Neural cell (in vitro differentiated cells): ENCODE measurements at regions not wholly inside any gene's neighbourhood (a gene's known extent, or its start where the extent isn't known, plus 50 kb on each side); places are given as distances from the start of the nearest gene placed in this dataset.

Experiments
- H2AFZ ChIP-seq: fragments of 200-600, 300-800 bp; sonication (generic), shearing (Covaris generic); 2 replicates; pipeline ENCODE4 v1.6.0; 2014; ENCODE audit warnings: low read depth, mild to moderate bottlenecking, antibody characterized with exemption, low read length, moderate library complexity
- H3F3A ChIP-seq: fragments of 200-600 bp; shearing (Covaris generic); 2 replicates; pipeline ENCODE4 v1.6.1; 2016; ENCODE audit warnings: mild to moderate bottlenecking, moderate library complexity, mixed read lengths, antibody characterized with exemption, low read length; ENCODE audit not compliant: insufficient read depth, poor library complexity, severe bottlenecking
- H3K27ac ChIP-seq: fragments of 200-600, 300-800 bp; sonication (generic), shearing (Covaris generic); 2 replicates; pipeline ENCODE4 v1.5.1; 2014; ENCODE audit warnings: mild to moderate bottlenecking, low read length, moderate library complexity
- H3K27me3 ChIP-seq: fragments of 300-800, 200-600 bp; sonication (generic), shearing (Covaris generic); 2 replicates; pipeline ENCODE4 v1.6.0; 2014; ENCODE audit warnings: mild to moderate bottlenecking, low read depth, low read length, moderate library complexity; ENCODE audit not compliant: insufficient read depth
- H3K36me3 ChIP-seq: fragments of 300-800, 200-600 bp; sonication (generic), shearing (Covaris generic); 2 replicates; pipeline ENCODE4 v1.5.1; 2014; ENCODE audit warnings: mild to moderate bottlenecking, antibody characterized with exemption, low read length, moderate library complexity; ENCODE audit not compliant: insufficient read depth
- H3K4me2 ChIP-seq: fragments of 300-800, 200-600 bp; sonication (generic), shearing (Covaris generic); 2 replicates; pipeline ENCODE4 v1.6.0; 2014; ENCODE audit warnings: mild to moderate bottlenecking, low read length
- H3K4me3 ChIP-seq: fragments of 300-800, 200-600 bp; sonication (generic), shearing (Covaris generic); 2 replicates; pipeline ENCODE4 v1.5.1; 2014; ENCODE audit warnings: mild to moderate bottlenecking, low read length, moderate library complexity
- H3K79me2 ChIP-seq: fragments of 200-600 bp; shearing (Covaris generic); replicated peaks from 2 replicates; pipeline ENCODE4 v1.6.0; 2014; ENCODE audit warnings: mild to moderate bottlenecking, low read length, moderate library complexity; ENCODE audit not compliant: insufficient read depth
- H3K9ac ChIP-seq: fragments of 300-800, 200-600 bp; sonication (generic), shearing (Covaris generic); 2 replicates; pipeline ENCODE4 v1.6.1; 2016; ENCODE audit warnings: mild to moderate bottlenecking, low read length, mixed read lengths
- H3K9me2 ChIP-seq: fragments of 200-600 bp; shearing (Covaris generic); 2 replicates; pipeline ENCODE4 v1.6.1; 2016; ENCODE audit warnings: mild to moderate bottlenecking, low read length, mixed read lengths; ENCODE audit not compliant: insufficient read depth
- H3K9me3 ChIP-seq: fragments of 200-600, 300-800 bp; sonication (generic), shearing (Covaris generic); 2 replicates; pipeline ENCODE4 v1.6.1; 2016; ENCODE audit warnings: mild to moderate bottlenecking, mixed run types, low read length, moderate library complexity, mixed read lengths
- H4K20me1 ChIP-seq: fragments of 200-600 bp; shearing (Covaris generic); 2 replicates; pipeline ENCODE4 v1.6.1; 2016; ENCODE audit warnings: mild to moderate bottlenecking, mixed run types; ENCODE audit not compliant: insufficient read depth
- EP300 ChIP-seq: fragments of 450-650 bp; conservative IDR thresholded peaks from 2 replicates; pipeline ENCODE4 v1.6.1; 2014; ENCODE audit warnings: antibody characterized with exemption, mild to moderate bottlenecking, moderate library complexity; ENCODE audit not compliant: poor library complexity, severe bottlenecking
- EZH2 ChIP-seq: fragments of 200-600, 300-800 bp; shearing (Covaris generic), sonication (generic); IDR thresholded peaks from 2 replicates; pipeline ENCODE4 v1.6.1; 2014; ENCODE audit warnings: antibody characterized with exemption, low read length, borderline replicate concordance, mild to moderate bottlenecking; ENCODE audit not compliant: insufficient read depth, poor library complexity, severe bottlenecking
- MXI1 ChIP-seq: fragments of 450-650 bp; conservative IDR thresholded peaks from 2 replicates; pipeline ENCODE4 v1.6.1; 2014; ENCODE audit warnings: antibody characterized with exemption, mild to moderate bottlenecking; ENCODE audit not compliant: poor library complexity, severe bottlenecking
- POLR2AphosphoS5 ChIP-seq: IDR thresholded peaks from 2 replicates; pipeline ENCODE4 v1.6.1; 2012
- RAD21 ChIP-seq: fragments of 450-650 bp; conservative IDR thresholded peaks from 2 replicates; pipeline ENCODE4 v1.6.1; 2014; ENCODE audit warnings: antibody characterized with exemption, mild to moderate bottlenecking, moderate library complexity
- SMC3 ChIP-seq: fragments of 450-650 bp; conservative IDR thresholded peaks from 2 replicates; pipeline ENCODE4 v1.6.1; 2014; ENCODE audit warnings: antibody characterized with exemption, mild to moderate bottlenecking, moderate library complexity; ENCODE audit not compliant: poor library complexity
- TAF1 ChIP-seq: IDR thresholded peaks from 2 replicates; pipeline ENCODE4 v1.6.1; 2012; ENCODE audit warnings: low read depth
- TF ChIP-seq, protein P1 (sequence below): fragments of 450-650 bp; IDR thresholded peaks from 2 replicates; pipeline ENCODE4 v1.5.1; 2014; ENCODE audit warnings: antibody characterized with exemption, mild to moderate bottlenecking, moderate library complexity; ENCODE audit not compliant: poor library complexity, severe bottlenecking
- TF ChIP-seq, protein P2 (sequence below): IDR thresholded peaks from 2 replicates; pipeline ENCODE4 v1.6.1; 2012; ENCODE audit warnings: borderline replicate concordance

DNA sequence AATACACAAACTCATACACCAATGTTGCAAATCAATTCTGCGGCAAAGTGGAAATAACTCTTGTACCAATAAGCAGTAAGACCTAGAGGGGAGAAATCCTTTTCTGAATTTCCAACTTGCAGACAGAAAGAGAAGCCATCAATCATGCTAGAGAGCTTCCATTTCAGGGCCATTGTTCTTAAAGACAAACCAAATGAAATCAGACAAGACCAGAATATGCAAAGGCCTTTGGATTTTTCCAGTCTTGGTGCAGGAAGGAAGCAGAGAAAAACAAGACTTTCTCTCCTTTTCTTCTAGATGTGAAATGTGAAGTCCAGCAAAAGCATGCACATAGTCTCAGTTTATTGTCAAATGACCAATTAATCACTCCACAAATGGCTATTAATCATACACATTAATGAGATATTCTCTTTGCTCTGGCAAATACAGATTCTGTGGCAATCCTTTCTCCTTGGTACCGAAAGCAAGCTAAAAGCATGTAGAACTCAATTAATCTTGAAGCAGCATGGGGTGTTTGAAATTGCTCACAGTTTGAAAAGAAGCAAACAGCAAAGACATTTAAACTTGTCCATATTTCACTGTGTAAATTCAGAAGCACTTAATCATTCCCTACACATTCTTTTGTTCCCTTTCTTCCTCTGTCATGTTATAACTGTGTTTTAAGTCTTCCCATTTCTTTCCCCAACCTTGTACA, 466.1 kb downstream of the GPAT3 start:
- H4K20me1 ChIP-seq: no peaks in the 10 kb centered on the region
- H3K4me2 ChIP-seq: no peak overlapping the region
- H3K9me3 ChIP-seq: no peaks in the 10 kb centered on the region
- H3F3A ChIP-seq: no peaks in the 10 kb centered on the region
- H3K9ac ChIP-seq: no peak overlapping the region
- no peaks in the 10 kb centered on the region for H3K79me2 ChIP-seq
- no peaks in the 10 kb centered on the region for H3K36me3 ChIP-seq
- TF ChIP-seq SMC3: no peak
- TF ChIP-seq, protein P1, sequence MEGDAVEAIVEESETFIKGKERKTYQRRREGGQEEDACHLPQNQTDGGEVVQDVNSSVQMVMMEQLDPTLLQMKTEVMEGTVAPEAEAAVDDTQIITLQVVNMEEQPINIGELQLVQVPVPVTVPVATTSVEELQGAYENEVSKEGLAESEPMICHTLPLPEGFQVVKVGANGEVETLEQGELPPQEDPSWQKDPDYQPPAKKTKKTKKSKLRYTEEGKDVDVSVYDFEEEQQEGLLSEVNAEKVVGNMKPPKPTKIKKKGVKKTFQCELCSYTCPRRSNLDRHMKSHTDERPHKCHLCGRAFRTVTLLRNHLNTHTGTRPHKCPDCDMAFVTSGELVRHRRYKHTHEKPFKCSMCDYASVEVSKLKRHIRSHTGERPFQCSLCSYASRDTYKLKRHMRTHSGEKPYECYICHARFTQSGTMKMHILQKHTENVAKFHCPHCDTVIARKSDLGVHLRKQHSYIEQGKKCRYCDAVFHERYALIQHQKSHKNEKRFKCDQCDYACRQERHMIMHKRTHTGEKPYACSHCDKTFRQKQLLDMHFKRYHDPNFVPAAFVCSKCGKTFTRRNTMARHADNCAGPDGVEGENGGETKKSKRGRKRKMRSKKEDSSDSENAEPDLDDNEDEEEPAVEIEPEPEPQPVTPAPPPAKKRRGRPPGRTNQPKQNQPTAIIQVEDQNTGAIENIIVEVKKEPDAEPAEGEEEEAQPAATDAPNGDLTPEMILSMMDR: no peak
- TF ChIP-seq MXI1: no peak
- TF ChIP-seq EP300: no peak
- TF ChIP-seq, protein P2, sequence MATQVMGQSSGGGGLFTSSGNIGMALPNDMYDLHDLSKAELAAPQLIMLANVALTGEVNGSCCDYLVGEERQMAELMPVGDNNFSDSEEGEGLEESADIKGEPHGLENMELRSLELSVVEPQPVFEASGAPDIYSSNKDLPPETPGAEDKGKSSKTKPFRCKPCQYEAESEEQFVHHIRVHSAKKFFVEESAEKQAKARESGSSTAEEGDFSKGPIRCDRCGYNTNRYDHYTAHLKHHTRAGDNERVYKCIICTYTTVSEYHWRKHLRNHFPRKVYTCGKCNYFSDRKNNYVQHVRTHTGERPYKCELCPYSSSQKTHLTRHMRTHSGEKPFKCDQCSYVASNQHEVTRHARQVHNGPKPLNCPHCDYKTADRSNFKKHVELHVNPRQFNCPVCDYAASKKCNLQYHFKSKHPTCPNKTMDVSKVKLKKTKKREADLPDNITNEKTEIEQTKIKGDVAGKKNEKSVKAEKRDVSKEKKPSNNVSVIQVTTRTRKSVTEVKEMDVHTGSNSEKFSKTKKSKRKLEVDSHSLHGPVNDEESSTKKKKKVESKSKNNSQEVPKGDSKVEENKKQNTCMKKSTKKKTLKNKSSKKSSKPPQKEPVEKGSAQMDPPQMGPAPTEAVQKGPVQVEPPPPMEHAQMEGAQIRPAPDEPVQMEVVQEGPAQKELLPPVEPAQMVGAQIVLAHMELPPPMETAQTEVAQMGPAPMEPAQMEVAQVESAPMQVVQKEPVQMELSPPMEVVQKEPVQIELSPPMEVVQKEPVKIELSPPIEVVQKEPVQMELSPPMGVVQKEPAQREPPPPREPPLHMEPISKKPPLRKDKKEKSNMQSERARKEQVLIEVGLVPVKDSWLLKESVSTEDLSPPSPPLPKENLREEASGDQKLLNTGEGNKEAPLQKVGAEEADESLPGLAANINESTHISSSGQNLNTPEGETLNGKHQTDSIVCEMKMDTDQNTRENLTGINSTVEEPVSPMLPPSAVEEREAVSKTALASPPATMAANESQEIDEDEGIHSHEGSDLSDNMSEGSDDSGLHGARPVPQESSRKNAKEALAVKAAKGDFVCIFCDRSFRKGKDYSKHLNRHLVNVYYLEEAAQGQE: no peak
- no peak for TF ChIP-seq EZH2
- no peak for TF ChIP-seq POLR2AphosphoS5
- no peak for TF ChIP-seq TAF1
- no peak for TF ChIP-seq RAD21
- no peaks in the 10 kb centered on the region for H3K9me2 ChIP-seq
- H3K4me3 ChIP-seq: no peak overlapping the region
- H3K27me3 ChIP-seq: no peaks in the 10 kb centered on the region
- no peak overlapping the region for H2AFZ ChIP-seq
- no peak overlapping the region for H3K27ac ChIP-seq

DNA sequence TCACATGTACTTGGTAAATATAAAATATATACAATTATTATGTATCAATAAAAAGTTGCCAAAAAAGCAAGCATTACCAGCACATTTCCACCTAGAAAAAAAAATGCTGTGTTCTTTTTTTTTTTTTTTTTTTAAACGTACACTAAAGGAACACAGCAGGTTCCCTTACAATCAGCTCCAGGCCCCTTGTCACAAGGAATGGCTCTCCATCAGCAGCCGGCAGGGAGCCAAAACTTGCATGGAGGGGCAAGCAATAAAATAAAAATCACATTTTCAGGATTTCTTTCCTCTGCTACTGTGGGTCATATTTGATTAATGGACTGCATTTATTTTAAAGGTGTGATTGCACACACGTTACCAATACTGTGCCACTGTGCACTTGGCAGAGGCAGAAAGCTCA, 460.3 kb downstream of the GPAT3 start:
- H3K27ac ChIP-seq: no peak overlapping the region
- H3F3A ChIP-seq: no peaks in the 10 kb centered on the region
- H3K27me3 ChIP-seq: no peaks in the 10 kb centered on the region
- no peak overlapping the region for H3K9ac ChIP-seq
- no peak overlapping the region for H2AFZ ChIP-seq
- H3K9me2 ChIP-seq: no peaks in the 10 kb centered on the region
- no peaks in the 10 kb centered on the region for H3K9me3 ChIP-seq
- H4K20me1 ChIP-seq: no peaks in the 10 kb centered on the region
- TF ChIP-seq EZH2 (no peak), MXI1 (no peak), SMC3 (no peak), EP300 (no peak), RAD21 (no peak), TAF1 (no peak), POLR2AphosphoS5 (no peak)
- TF ChIP-seq, protein P2: no peak
- TF ChIP-seq, protein P1: no peak
- no peak overlapping the region for H3K4me3 ChIP-seq
- H3K79me2 ChIP-seq: no peaks in the 10 kb centered on the region
- H3K4me2 ChIP-seq: no peak overlapping the region
- H3K36me3 ChIP-seq: no peaks in the 10 kb centered on the region
